ENCODE measurements at regions not wholly inside any gene's neighbourhood (a gene's known extent, or its start where the extent isn't known, plus 50 kb on each side); places are given as distances from the start of the nearest gene placed in this dataset.

DNA sequence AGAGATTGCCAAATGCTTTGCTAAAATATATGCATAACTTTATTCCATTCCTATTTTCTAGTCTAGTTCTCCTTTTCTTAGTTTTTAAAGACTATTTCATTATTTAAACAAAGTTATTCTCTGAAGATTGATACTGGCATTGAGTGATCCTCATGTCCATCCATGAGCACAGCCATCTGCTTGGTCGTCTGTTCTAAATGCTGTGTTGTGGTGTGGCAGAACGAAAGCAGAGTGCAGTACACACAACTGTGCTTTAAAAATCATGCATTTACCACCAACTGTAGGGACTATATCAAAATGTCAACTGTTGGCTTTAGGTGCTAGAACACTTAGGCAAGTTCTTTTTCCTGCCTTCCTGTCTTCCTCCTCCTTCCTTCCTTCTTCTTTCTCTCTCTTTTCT, 226.6 kb downstream of the ACKR3 start:
- Histone ChIP-seq H3K9me2 (replicated peaks; ENCODE audit: insufficient read depth) (no peaks in the 10 kb centered on the region), H4K20me1 (ENCODE audit: insufficient read depth, poor library complexity, severe bottlenecking) (no peaks in the 10 kb centered on the region), H2AFZ (no peak overlapping the region), H3K79me2 (no peaks in the 10 kb centered on the region), H3K36me3 (replicated peaks; ENCODE audit: insufficient read depth, low read depth) (no peaks in the 10 kb centered on the region), H3K27ac (no peak overlapping the region), H3K27me3 (no peaks in the 10 kb centered on the region), H3K9me3 (ENCODE audit: low read depth) (no peaks in the 10 kb centered on the region), H3K4me1 (ENCODE audit: insufficient read depth) (peaks cover 1% of the 10 kb centered on the region), H3K4me2 (no peak overlapping the region), H3K4me3 (no peak overlapping the region)
- DNase-seq (ENCODE audit: low spot score): no peak
- WGBS (ENCODE audit: low lambda C conversion rate, missing lambda C conversion rate): 95% methylated on average over 2 of the region's 2 CpGs
- TF ChIP-seq EZH2phosphoT487 (IDR thresholded peaks at IDR 0.05; ENCODE audit: low read depth, severe bottlenecking, unreplicated experiment) (no peak), EZH2 (IDR thresholded peaks at IDR 0.05; ENCODE audit: borderline replicate concordance) (no peak)
- TF ChIP-seq, protein P1, sequence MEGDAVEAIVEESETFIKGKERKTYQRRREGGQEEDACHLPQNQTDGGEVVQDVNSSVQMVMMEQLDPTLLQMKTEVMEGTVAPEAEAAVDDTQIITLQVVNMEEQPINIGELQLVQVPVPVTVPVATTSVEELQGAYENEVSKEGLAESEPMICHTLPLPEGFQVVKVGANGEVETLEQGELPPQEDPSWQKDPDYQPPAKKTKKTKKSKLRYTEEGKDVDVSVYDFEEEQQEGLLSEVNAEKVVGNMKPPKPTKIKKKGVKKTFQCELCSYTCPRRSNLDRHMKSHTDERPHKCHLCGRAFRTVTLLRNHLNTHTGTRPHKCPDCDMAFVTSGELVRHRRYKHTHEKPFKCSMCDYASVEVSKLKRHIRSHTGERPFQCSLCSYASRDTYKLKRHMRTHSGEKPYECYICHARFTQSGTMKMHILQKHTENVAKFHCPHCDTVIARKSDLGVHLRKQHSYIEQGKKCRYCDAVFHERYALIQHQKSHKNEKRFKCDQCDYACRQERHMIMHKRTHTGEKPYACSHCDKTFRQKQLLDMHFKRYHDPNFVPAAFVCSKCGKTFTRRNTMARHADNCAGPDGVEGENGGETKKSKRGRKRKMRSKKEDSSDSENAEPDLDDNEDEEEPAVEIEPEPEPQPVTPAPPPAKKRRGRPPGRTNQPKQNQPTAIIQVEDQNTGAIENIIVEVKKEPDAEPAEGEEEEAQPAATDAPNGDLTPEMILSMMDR (IDR thresholded peaks at IDR 0.05; ENCODE audit: poor library complexity): no peak

DNA sequence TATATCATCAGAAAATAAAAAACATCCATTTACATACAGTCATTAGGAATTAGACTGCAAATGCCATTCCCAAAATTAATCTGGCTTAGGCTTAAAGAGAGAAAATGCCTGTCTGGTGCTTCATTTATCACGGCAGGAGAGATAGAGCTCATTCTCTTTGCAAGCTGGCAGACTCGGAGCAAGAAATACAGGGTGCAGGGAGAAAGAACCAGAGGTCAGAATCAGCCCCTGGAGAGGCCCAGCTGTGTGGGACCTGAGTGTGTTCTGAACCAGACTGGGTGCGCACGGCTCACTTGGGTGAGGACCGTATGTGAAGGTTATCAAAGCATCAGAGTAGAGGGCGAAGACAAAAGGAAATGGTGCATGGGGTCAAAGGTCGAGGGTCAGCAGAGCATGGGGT, 227.8 kb downstream of the ACKR3 start:
- Histone ChIP-seq H3K36me3 (replicated peaks; ENCODE audit: insufficient read depth, low read depth) (no peaks in the 10 kb centered on the region), H3K4me2 (no peak overlapping the region), H3K9me3 (ENCODE audit: low read depth) (no peaks in the 10 kb centered on the region), H4K20me1 (ENCODE audit: insufficient read depth, poor library complexity, severe bottlenecking) (no peaks in the 10 kb centered on the region), H3K79me2 (no peaks in the 10 kb centered on the region), H3K4me1 (ENCODE audit: insufficient read depth) (no peaks in the 10 kb centered on the region), H3K27ac (no peak overlapping the region), H3K27me3 (no peaks in the 10 kb centered on the region), H3K4me3 (no peak overlapping the region), H3K9me2 (replicated peaks; ENCODE audit: insufficient read depth) (no peaks in the 10 kb centered on the region), H2AFZ (no peak overlapping the region)
- no peak for DNase-seq (ENCODE audit: low spot score)
- TF ChIP-seq EZH2 (IDR thresholded peaks at IDR 0.05; ENCODE audit: borderline replicate concordance) (no peak), EZH2phosphoT487 (IDR thresholded peaks at IDR 0.05; ENCODE audit: low read depth, severe bottlenecking, unreplicated experiment) (no peak)
- TF ChIP-seq, protein P1 (IDR thresholded peaks at IDR 0.05; ENCODE audit: poor library complexity): no peak
- WGBS (ENCODE audit: low lambda C conversion rate, missing lambda C conversion rate): 79% methylated on average over 7 of the region's 7 CpGs

DNA sequence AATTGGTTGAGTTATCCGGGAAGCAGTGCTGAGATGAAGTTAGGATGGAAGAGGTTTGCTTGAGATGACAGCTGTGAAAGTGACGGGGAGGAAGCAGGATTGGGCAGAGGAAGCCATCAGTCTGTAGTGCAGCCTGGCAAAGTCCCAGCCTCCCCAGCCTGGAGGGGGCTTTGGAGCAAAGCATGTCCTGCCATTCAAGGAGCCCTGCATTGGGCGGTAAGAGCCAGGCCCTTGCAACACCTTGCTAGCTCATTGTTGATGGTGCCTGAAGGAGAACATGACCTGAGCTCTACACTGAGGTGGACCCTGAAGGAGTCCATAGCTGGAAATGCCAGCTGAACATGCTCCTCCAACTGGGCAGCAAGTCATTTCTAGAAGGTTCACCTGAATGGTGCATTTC, 228.9 kb downstream of the ACKR3 start:
- H2AFZ ChIP-seq: no peak overlapping the region
- H3K27me3 ChIP-seq: no peaks in the 10 kb centered on the region
- H4K20me1 ChIP-seq (ENCODE audit: insufficient read depth, poor library complexity, severe bottlenecking): no peaks in the 10 kb centered on the region
- no peak overlapping the region for H3K27ac ChIP-seq
- no peak overlapping the region for H3K4me3 ChIP-seq
- no peaks in the 10 kb centered on the region for H3K36me3 ChIP-seq (replicated peaks; ENCODE audit: insufficient read depth, low read depth)
- no peak overlapping the region for H3K4me2 ChIP-seq
- DNase-seq (ENCODE audit: low spot score): no peak
- H3K9me3 ChIP-seq (ENCODE audit: low read depth): no peaks in the 10 kb centered on the region
- no peaks in the 10 kb centered on the region for H3K4me1 ChIP-seq (ENCODE audit: insufficient read depth)
- H3K79me2 ChIP-seq: no peaks in the 10 kb centered on the region
- 100% methylated on average over 3 of the region's 3 CpGs for WGBS (ENCODE audit: low lambda C conversion rate, missing lambda C conversion rate)
- H3K9me2 ChIP-seq (replicated peaks; ENCODE audit: insufficient read depth): no peaks in the 10 kb centered on the region
- TF ChIP-seq EZH2 (IDR thresholded peaks at IDR 0.05; ENCODE audit: borderline replicate concordance) (no peak), EZH2phosphoT487 (IDR thresholded peaks at IDR 0.05; ENCODE audit: low read depth, severe bottlenecking, unreplicated experiment) (no peak)
- TF ChIP-seq, protein P1 (IDR thresholded peaks at IDR 0.05; ENCODE audit: poor library complexity): no peak
